ENCODE measurements at regions not wholly inside any gene's neighbourhood (a gene's known extent, or its start where the extent isn't known, plus 50 kb on each side); places are given as distances from the start of the nearest gene placed in this dataset.
A peak's percentile ranks its signal among the peaks of the same experiment; 100 is the strongest.
"Not testable (repeated sequence)": the region's sequence is repeated elsewhere in the genome, so short reads cannot be mapped to it uniquely, and the experiment has no call there.

GRCh38 chr7:80040335-80040734, 94.3 kb upstream of the GNAI1 start:
- POLR2A ChIA-PET: no interaction called here

GRCh38 chr7:80039251-80039884, 95.3 kb upstream of the GNAI1 start:
- Mint-ChIP-seq H3K4me1 (no peaks in the 10 kb centered on the region), H3K9me3 (no peaks in the 10 kb centered on the region), H3K4me3 (no peak overlapping the region), H3K36me3 (ENCODE audit: low read depth) (no peaks in the 10 kb centered on the region), H3K27ac (no peak overlapping the region), H3K27me3 (peaks cover 5% of the 10 kb centered on the region)
- no peak for DNase-seq
- CTCF ChIA-PET: interaction anchor here (0.6 kb wide), 1 partner anchor 817 kb away, joined by 3 read pairs; no protein-coding TSS in a partner anchor
- POLR2A ChIA-PET: no interaction called here

More at GRCh38 chr7:80040335-80040734, 94.3 kb upstream of the GNAI1 start:
- Mint-ChIP-seq H3K4me3 (no peak overlapping the region), H3K9me3 (no peaks in the 10 kb centered on the region), H3K36me3 (ENCODE audit: low read depth) (no peaks in the 10 kb centered on the region), H3K27me3 (peaks cover 5% of the 10 kb centered on the region), H3K4me1 (no peaks in the 10 kb centered on the region), H3K27ac (no peak overlapping the region)
- DNase-seq: no peak
- CTCF ChIA-PET: no interaction called here

GRCh38 chr7:80037689-80038088, 96.9 kb upstream of the GNAI1 start:
- H3K9me3 Mint-ChIP-seq: no peaks in the 10 kb centered on the region
- H3K4me3 Mint-ChIP-seq: no peak overlapping the region
- ChIA-PET CTCF (no interaction called here), POLR2A (no interaction called here)
- no peak overlapping the region for H3K27ac Mint-ChIP-seq
- no peak for DNase-seq
- no peaks in the 10 kb centered on the region for H3K4me1 Mint-ChIP-seq
- no peaks in the 10 kb centered on the region for H3K36me3 Mint-ChIP-seq (ENCODE audit: low read depth)
- H3K27me3 Mint-ChIP-seq: no peaks in the 10 kb centered on the region

- Mint-ChIP-seq H3K36me3 (ENCODE audit: low read depth) (no peaks in the 10 kb centered on the region), H3K4me3 (no peak overlapping the region), H3K27me3 (no peaks in the 10 kb centered on the region), H3K9me3 (no peaks in the 10 kb centered on the region), H3K27ac (no peak overlapping the region), H3K4me1 (no peaks in the 10 kb centered on the region)
- POLR2A ChIA-PET: no interaction called here
- CTCF ChIA-PET: no interaction called here
- DNase-seq: no peak
Observed at GRCh38 chr7:80036107-80036506, 98.5 kb upstream of the GNAI1 start.

- Mint-ChIP-seq H3K36me3 (ENCODE audit: low read depth) (no peaks in the 10 kb centered on the region), H3K27me3 (no peaks in the 10 kb centered on the region), H3K4me3 (no peak overlapping the region), H3K27ac (no peak overlapping the region), H3K4me1 (no peaks in the 10 kb centered on the region), H3K9me3 (peaks cover 3% of the 10 kb centered on the region)
- DNase-seq: no peak
- POLR2A ChIA-PET: no interaction called here
- CTCF ChIA-PET: no interaction called here
Observed at GRCh38 chr7:80028717-80029116, 105.9 kb upstream of the GNAI1 start.

- ChIA-PET POLR2A (no interaction called here), CTCF (no interaction called here)
- H3K9me3 Mint-ChIP-seq: peaks cover 3% of the 10 kb centered on the region
- H3K4me3 Mint-ChIP-seq: no peak overlapping the region
- no peaks in the 10 kb centered on the region for H3K36me3 Mint-ChIP-seq (ENCODE audit: low read depth)
- no peaks in the 10 kb centered on the region for H3K27me3 Mint-ChIP-seq
- no peak overlapping the region for H3K27ac Mint-ChIP-seq
- no peak for DNase-seq
- no peaks in the 10 kb centered on the region for H3K4me1 Mint-ChIP-seq
Observed at GRCh38 chr7:80027611-80028173, 106.9 kb upstream of the GNAI1 start.

GRCh38 chr7:80026766-80027165, 107.9 kb upstream of the GNAI1 start:
- ChIA-PET POLR2A (no interaction called here), CTCF (no interaction called here)
- no peak for DNase-seq
- Mint-ChIP-seq H3K27me3 (no peaks in the 10 kb centered on the region), H3K9me3 (peaks cover 3% of the 10 kb centered on the region), H3K36me3 (ENCODE audit: low read depth) (no peaks in the 10 kb centered on the region), H3K27ac (no peak overlapping the region), H3K4me1 (no peaks in the 10 kb centered on the region), H3K4me3 (no peak overlapping the region)

GRCh38 chr7:80020277-80020676, 114.4 kb upstream of the GNAI1 start:
- H3K9me3 Mint-ChIP-seq; H3K27me3 Mint-ChIP-seq; DNase-seq; H3K4me1 Mint-ChIP-seq; H3K36me3 Mint-ChIP-seq (ENCODE audit: low read depth); H3K4me3 Mint-ChIP-seq; CTCF ChIA-PET; H3K27ac Mint-ChIP-seq; POLR2A ChIA-PET: not testable (repeated sequence)

- H3K27ac Mint-ChIP-seq; H3K4me1 Mint-ChIP-seq; CTCF ChIA-PET; DNase-seq; H3K27me3 Mint-ChIP-seq; POLR2A ChIA-PET; H3K36me3 Mint-ChIP-seq (ENCODE audit: low read depth); H3K9me3 Mint-ChIP-seq; H3K4me3 Mint-ChIP-seq: not testable (repeated sequence)
Observed at GRCh38 chr7:80019809-80020207, 114.8 kb upstream of the GNAI1 start.

GRCh38 chr7:80018941-80019808, 115.5 kb upstream of the GNAI1 start:
- Mint-ChIP-seq H3K9me3 (no peaks in the 10 kb centered on the region), H3K4me3 (no peak overlapping the region), H3K27me3 (no peaks in the 10 kb centered on the region), H3K27ac (no peak overlapping the region), H3K4me1 (no peaks in the 10 kb centered on the region), H3K36me3 (ENCODE audit: low read depth) (no peaks in the 10 kb centered on the region)
- ChIA-PET POLR2A (no interaction called here), CTCF (no interaction called here)
- peak; percentile 56 for DNase-seq

GRCh38 chr7:80017101-80017698, 117.4 kb upstream of the GNAI1 start:
- no peaks in the 10 kb centered on the region for H3K36me3 Mint-ChIP-seq (ENCODE audit: low read depth)

GRCh38 chr7:80014511-80014910, 120.1 kb upstream of the GNAI1 start:
- H3K9me3 Mint-ChIP-seq: no peaks in the 10 kb centered on the region
- no peaks in the 10 kb centered on the region for H3K36me3 Mint-ChIP-seq (ENCODE audit: low read depth)
- H3K27me3 Mint-ChIP-seq: peaks cover 1% of the 10 kb centered on the region
- ChIA-PET POLR2A (no interaction called here), CTCF (no interaction called here)
- no peak overlapping the region for H3K27ac Mint-ChIP-seq
- no peak overlapping the region for H3K4me3 Mint-ChIP-seq
- DNase-seq: no peak
- no peaks in the 10 kb centered on the region for H3K4me1 Mint-ChIP-seq

More at GRCh38 chr7:80017101-80017698, 117.4 kb upstream of the GNAI1 start:
- H3K4me3 Mint-ChIP-seq: no peak overlapping the region
- no peaks in the 10 kb centered on the region for H3K27me3 Mint-ChIP-seq
- CTCF ChIA-PET: no interaction called here
- H3K4me1 Mint-ChIP-seq: no peaks in the 10 kb centered on the region
- H3K9me3 Mint-ChIP-seq: no peaks in the 10 kb centered on the region
- H3K27ac Mint-ChIP-seq: no peak overlapping the region
- DNase-seq: no peak
- POLR2A ChIA-PET: no interaction called here

- no peaks in the 10 kb centered on the region for H3K36me3 Mint-ChIP-seq (ENCODE audit: low read depth)
- CTCF ChIA-PET: no interaction called here
- H3K9me3 Mint-ChIP-seq: no peaks in the 10 kb centered on the region
- H3K27ac Mint-ChIP-seq: no peak overlapping the region
- H3K27me3 Mint-ChIP-seq: peaks cover 1% of the 10 kb centered on the region
- DNase-seq: no peak
- no peak overlapping the region for H3K4me3 Mint-ChIP-seq
- POLR2A ChIA-PET: no interaction called here
- H3K4me1 Mint-ChIP-seq: no peaks in the 10 kb centered on the region
Observed at GRCh38 chr7:80008039-80008438, 126.6 kb upstream of the GNAI1 start.

All from activated CD4-positive, alpha-beta T cell treated with anti-CD3 and anti-CD28 coated beads, Interleukin-2, amount 10 ng/mL, durations not matched to agents 7 days and 5 days (primary cell).